ENCODE measurements at regions not wholly inside any gene's neighbourhood (a gene's known extent, or its start where the extent isn't known, plus 50 kb on each side); places are given as distances from the start of the nearest gene placed in this dataset.

DNA sequence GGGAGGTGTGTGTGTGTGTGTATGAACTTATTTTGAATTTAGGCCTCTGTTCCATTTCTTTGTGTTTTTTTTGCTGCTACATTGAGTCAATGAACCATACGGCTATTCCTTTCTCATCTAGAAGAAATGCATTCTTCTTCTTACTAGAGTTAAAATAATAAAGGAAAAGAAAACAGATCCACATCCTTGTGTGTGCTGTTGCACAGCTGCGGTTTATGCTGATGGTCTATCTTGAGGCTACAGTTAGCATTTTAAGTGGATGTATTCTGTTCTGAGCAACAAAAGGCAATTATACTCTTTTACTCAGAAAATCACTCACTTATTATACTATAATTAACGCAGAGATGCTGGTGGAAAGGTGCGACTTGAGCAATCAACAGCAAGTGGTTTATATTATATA lies 615.0 kb upstream of the MBL2 start:
- TF ChIP-seq GATA2 (IDR thresholded peaks at IDR 0.05; ENCODE audit: low read depth, low read length) (no peak), GATA3 (IDR thresholded peaks at IDR 0.05; ENCODE audit: low read depth, low read length) (no peak)
